GM12873 (cell line): ENCODE measurements at regions not wholly inside any gene's neighbourhood (a gene's known extent, or its start where the extent isn't known, plus 50 kb on each side); places are given as distances from the start of the nearest gene placed in this dataset.

Experiments used
- TF ChIP-seq, protein P1 (sequence below): IDR thresholded peaks from 2 replicates; pipeline ENCODE4 v1.5.1; 2012; ENCODE audit warnings: low read depth, mild to moderate bottlenecking, moderate library complexity, low read length, control low read depth; ENCODE audit not compliant: insufficient read depth; ENCODE audit errors: missing control alignments

DNA sequence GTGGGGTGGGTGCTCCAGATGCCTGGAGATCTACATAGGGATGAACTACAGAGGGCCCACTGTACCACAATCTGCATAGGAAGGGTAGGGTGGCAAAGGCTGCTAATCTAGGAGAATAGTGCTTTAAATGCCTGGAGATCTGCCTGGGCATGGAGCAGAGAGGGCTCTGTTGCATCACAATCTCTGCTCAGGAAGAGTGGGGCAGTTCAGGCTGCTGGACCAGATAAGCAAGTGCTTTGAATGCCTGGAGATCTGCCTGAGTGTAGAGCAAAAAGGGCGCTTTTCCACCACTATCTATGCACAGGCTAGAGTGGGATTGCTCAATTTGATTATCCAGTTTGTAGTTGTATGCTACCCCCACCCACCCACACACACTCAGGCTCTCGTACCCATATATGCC is 886.3 kb upstream of the SEL1L start:
- TF ChIP-seq, protein P1, sequence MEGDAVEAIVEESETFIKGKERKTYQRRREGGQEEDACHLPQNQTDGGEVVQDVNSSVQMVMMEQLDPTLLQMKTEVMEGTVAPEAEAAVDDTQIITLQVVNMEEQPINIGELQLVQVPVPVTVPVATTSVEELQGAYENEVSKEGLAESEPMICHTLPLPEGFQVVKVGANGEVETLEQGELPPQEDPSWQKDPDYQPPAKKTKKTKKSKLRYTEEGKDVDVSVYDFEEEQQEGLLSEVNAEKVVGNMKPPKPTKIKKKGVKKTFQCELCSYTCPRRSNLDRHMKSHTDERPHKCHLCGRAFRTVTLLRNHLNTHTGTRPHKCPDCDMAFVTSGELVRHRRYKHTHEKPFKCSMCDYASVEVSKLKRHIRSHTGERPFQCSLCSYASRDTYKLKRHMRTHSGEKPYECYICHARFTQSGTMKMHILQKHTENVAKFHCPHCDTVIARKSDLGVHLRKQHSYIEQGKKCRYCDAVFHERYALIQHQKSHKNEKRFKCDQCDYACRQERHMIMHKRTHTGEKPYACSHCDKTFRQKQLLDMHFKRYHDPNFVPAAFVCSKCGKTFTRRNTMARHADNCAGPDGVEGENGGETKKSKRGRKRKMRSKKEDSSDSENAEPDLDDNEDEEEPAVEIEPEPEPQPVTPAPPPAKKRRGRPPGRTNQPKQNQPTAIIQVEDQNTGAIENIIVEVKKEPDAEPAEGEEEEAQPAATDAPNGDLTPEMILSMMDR: no peak

DNA sequence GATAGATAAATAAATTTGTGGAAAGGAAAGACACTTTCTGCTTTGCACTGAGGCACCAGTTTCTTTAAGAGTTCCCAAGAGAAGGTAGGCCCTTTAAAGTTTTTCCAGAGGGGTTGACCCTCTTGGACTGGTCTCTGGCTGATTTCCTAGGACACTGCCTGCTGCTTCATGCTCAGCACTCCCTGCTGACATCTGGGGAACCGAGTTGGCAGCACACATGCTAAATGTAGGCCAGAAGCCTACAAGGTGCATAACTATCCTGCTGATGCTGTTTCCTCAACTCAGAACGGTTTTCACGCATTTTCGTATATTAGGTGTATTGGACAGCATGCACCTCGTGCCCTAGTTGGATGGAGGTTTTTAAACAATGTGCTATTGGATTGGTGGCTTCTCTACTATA is 887.2 kb upstream of the SEL1L start:
- TF ChIP-seq, protein P1: no peak

DNA sequence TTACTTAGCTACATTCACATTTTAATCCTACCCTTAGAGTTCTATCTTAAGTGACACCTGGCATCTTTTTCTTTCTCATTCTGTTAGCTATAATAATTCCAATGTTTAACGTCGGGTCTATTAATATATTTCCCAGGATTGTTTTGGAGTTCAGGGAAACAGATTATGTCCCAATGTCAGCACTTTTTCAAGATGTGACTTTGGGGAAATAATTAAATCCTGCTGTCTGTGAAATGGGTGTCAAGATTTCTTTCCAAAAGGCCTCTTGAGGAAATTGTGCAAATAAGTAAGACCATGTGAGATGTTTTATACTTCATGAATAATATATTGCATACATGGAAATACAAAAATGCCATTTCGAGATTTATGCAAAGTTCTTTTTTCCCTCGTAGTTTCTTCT is 887.6 kb upstream of the SEL1L start:
- TF ChIP-seq, protein P1: no peak

DNA sequence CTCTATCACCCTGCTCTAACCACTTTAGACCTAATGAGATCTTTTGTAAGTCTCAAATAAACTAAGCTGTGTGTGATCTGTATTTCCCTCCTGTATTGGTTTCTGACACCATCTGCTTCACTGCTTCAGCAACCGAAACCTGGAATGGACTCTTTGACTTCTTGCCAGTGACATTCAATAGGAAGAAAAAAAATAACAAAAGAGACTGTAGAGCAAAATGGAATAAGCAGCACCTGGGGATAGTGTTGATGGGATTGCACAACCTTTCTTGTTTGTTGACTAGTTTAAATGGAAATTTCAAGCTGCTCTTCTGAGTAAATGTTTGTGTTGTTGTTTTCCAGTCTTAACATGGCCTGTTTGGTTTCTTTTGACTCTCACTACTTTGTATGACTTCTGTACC is 888.6 kb upstream of the SEL1L start:
- TF ChIP-seq, protein P1: no peak

DNA sequence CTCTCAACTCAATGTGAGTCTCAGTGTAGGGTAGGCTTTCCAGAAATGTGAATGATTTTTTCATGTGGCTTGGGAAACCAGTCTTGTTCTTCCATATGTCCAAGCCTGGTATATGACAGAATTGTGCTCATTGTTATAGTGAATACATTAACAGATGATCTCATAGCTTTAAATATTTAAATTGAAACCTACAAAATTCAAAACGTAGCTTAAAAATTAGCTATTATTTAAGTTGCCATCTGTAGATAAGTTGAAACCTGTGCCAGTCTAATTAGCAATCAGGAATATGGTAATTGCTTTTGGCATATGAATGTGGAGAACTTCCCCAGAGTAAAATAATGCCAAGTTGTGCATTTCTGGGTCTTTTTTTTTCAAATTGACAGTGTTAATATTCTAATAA is 891.6 kb upstream of the SEL1L start:
- TF ChIP-seq, protein P1: no peak

DNA sequence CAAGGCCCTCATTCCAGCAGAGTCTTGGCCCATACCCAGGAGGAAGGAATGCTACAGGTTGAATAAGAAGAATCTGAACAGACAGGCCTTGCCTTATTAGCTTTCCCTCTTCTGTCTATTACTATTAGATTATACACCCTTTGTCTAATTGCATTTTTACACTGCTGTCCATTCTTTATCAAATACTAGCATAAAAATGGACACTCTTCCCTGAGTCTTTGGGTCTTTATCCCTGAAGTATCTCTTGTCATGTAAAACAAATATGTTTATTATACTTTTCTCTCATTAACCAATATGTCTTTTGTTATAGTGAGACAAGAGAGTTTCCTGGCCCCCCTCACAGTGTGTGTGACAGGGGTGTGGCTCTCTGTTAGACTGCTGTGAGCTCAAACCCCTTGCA is 897.4 kb upstream of the SEL1L start:
- TF ChIP-seq, protein P1: no peak

DNA sequence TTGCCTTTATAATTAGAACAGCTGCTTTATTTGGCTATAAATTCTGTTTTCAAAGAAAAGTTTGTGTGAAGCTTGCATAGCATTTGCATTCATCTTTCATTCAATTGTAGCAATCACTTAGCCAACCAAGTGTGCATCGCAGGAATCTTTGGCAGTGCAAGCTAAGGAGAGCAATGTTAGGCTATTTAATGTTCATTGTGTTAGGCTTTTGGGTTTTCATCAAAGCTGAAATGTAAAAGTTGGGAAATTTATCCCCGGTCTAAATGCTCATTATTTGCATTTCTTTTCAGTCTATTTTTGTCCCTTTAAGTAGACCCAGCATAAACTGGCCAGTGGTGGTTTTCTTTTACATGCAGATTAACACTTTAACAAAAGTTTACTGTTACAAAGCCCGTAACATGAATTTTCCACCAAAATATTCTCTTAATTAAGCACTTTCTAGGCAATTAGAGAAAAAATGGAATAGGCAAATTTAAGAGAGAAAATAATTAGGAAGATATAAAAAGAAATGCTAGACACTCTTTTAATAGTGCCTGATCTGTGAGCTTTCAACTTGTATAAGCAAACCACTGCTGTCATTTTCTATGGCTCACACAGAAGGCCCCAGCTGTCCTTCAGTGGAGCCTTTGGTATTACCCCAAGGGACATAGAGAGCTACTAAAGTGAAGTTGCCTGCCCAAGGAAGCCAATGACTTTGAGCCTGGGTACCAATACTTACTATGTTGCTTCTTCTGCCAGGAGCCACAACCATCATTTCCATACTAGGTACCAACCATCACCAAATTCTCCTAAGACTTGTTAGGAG is 898.9 kb upstream of the SEL1L start:
- TF ChIP-seq, protein P1: no peak

DNA sequence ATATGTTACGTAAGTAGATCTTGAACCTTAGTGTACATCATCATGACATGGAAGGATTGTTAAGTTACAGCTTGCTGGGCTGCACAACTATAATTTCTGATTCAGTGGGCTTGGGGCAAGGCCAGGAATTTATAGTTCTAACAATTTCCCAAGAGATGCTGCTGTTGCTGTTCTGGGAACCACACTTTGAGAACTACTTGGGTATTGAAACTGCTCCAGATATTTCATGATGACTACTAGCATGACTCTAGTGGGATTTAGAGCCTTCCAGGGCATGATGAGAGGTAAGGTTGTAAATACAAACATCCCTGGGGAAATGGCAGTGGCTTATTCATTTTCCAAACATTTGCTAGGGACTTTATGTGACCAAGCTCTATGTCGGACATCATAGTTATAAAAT is 904.8 kb upstream of the SEL1L start:
- TF ChIP-seq, protein P1: no peak
